ENCODE measurements at regions not wholly inside any gene's neighbourhood (a gene's known extent, or its start where the extent isn't known, plus 50 kb on each side); places are given as distances from the start of the nearest gene placed in this dataset.

DNA sequence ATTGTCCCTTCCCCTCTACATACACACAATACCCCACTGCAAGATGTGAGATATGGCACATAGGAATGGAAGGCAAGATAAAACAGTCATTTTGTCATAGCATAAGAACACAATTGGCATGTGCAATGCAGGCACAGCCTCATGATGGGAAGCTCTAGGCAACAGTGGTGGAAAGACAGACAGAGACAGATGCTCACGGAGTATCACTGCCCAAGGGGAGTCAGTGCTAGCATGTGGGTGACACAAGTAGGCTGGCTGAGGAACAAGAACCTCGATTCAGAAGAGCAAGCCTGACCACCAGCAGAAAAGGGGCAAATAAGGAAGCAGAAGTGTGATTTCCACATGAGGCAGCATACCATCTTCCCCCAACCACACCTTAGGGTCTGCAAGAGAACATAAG lies 323.6 kb downstream of the PAX3 start:
- no peak for DNase-seq
- no peaks in the 10 kb centered on the region for H3K4me1 ChIP-seq
- no peak overlapping the region for H3K4me3 Mint-ChIP-seq (ENCODE audit: unreplicated experiment)
- H3K4me1 Mint-ChIP-seq (ENCODE audit: low read depth, unreplicated experiment) = no peaks in the 10 kb centered on the region
- no peaks in the 10 kb centered on the region for H3K27me3 Mint-ChIP-seq (ENCODE audit: insufficient read depth, unreplicated experiment)
- TF ChIP-seq, protein P1, sequence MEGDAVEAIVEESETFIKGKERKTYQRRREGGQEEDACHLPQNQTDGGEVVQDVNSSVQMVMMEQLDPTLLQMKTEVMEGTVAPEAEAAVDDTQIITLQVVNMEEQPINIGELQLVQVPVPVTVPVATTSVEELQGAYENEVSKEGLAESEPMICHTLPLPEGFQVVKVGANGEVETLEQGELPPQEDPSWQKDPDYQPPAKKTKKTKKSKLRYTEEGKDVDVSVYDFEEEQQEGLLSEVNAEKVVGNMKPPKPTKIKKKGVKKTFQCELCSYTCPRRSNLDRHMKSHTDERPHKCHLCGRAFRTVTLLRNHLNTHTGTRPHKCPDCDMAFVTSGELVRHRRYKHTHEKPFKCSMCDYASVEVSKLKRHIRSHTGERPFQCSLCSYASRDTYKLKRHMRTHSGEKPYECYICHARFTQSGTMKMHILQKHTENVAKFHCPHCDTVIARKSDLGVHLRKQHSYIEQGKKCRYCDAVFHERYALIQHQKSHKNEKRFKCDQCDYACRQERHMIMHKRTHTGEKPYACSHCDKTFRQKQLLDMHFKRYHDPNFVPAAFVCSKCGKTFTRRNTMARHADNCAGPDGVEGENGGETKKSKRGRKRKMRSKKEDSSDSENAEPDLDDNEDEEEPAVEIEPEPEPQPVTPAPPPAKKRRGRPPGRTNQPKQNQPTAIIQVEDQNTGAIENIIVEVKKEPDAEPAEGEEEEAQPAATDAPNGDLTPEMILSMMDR (IDR thresholded peaks at IDR 0.05; ENCODE audit: insufficient read depth in 1 of 2, low read depth in 1 of 2, low read length in 1 of 2, severe bottlenecking in 1 of 2, unreplicated experiment in 1 of 2) = no peak
- no peaks in the 10 kb centered on the region for H3K27me3 ChIP-seq (replicated peaks; ENCODE audit: control insufficient read depth, insufficient read depth, low read length)
- BruUV-seq (replicated peaks) = no TSS peak
- ChIA-PET POLR2A (no interaction called here), CTCF (no interaction called here)
- H3K36me3 Mint-ChIP-seq (ENCODE audit: insufficient read depth, unreplicated experiment) = no peaks in the 10 kb centered on the region
- H3K36me3 ChIP-seq (ENCODE audit: control insufficient read depth, insufficient read depth, low read length) = no peaks in the 10 kb centered on the region
- H3K9me3 ChIP-seq = no peaks in the 10 kb centered on the region
- H3K27ac Mint-ChIP-seq (ENCODE audit: unreplicated experiment) = no peak overlapping the region
- intact Hi-C loops (cut with micrococcal nuclease; ENCODE audit: unreplicated experiment) = no loop called here
- no peak overlapping the region for H3K4me3 ChIP-seq (ENCODE audit: low read depth, low read length)
- peaks cover 6% of the 10 kb centered on the region for H3K9me3 Mint-ChIP-seq (ENCODE audit: unreplicated experiment)

DNA sequence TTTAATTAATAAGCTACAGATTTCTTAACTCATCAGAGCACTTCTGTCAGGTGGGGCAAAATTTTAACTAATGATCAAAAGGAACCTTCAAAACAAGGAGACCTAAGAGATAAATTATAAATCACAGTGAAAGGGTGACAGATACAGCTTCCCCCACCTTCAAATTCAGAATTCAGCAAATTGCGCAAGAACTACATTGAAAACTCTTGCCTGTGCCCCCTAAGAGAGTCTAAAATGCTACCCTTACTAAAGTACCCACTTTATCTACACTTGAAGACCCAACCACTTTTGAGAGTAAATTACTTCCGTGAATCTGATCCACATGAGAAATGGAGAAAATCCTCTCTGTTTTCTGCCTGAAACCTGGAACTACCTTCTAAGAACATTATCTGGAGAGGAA lies 324.9 kb downstream of the PAX3 start:
- H3K4me3 Mint-ChIP-seq (ENCODE audit: unreplicated experiment) = no peak overlapping the region
- TF ChIP-seq, protein P1 (IDR thresholded peaks at IDR 0.05; ENCODE audit: insufficient read depth in 1 of 2, low read depth in 1 of 2, low read length in 1 of 2, severe bottlenecking in 1 of 2, unreplicated experiment in 1 of 2) = no peak
- no peak for DNase-seq
- Histone ChIP-seq H3K9me3 (no peaks in the 10 kb centered on the region), H3K4me1 (no peaks in the 10 kb centered on the region), H3K36me3 (ENCODE audit: control insufficient read depth, insufficient read depth, low read length) (no peaks in the 10 kb centered on the region), H3K4me3 (ENCODE audit: low read depth, low read length) (no peak overlapping the region), H3K27me3 (replicated peaks; ENCODE audit: control insufficient read depth, insufficient read depth, low read length) (no peaks in the 10 kb centered on the region)
- BruUV-seq (replicated peaks) = no TSS peak
- CTCF ChIA-PET = no interaction called here
- no peaks in the 10 kb centered on the region for H3K36me3 Mint-ChIP-seq (ENCODE audit: insufficient read depth, unreplicated experiment)
- intact Hi-C loops (cut with micrococcal nuclease; ENCODE audit: unreplicated experiment) = no loop called here
- H3K4me1 Mint-ChIP-seq (ENCODE audit: low read depth, unreplicated experiment) = no peaks in the 10 kb centered on the region
- POLR2A ChIA-PET = no interaction called here
- H3K27ac Mint-ChIP-seq (ENCODE audit: unreplicated experiment) = no peak overlapping the region
- H3K27me3 Mint-ChIP-seq (ENCODE audit: insufficient read depth, unreplicated experiment) = no peaks in the 10 kb centered on the region
- H3K9me3 Mint-ChIP-seq (ENCODE audit: unreplicated experiment) = peaks cover 6% of the 10 kb centered on the region

DNA sequence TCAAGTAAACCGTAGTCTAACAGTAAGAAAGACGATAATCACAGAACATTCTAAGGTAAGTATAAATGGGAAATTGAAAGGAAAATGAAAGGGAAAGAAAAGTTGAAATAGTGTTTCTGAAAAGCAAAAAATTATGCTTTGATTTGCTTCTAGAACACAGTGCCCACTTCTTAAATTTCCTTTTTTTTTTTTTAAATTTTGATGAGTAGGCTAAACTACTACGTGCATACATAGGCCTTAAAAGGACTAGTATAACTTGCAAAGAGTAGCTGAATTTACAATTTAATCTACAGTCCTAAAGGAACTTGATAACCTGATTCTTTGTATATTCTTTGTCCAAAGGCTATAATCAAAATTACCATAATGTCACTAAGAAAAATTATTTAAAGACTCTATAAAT lies 325.3 kb downstream of the PAX3 start:
- H3K27me3 Mint-ChIP-seq (ENCODE audit: insufficient read depth, unreplicated experiment) = no peaks in the 10 kb centered on the region
- Histone ChIP-seq H3K36me3 (ENCODE audit: control insufficient read depth, insufficient read depth, low read length) (no peaks in the 10 kb centered on the region), H3K27me3 (replicated peaks; ENCODE audit: control insufficient read depth, insufficient read depth, low read length) (no peaks in the 10 kb centered on the region), H3K4me3 (ENCODE audit: low read depth, low read length) (no peak overlapping the region), H3K9me3 (no peaks in the 10 kb centered on the region), H3K4me1 (no peaks in the 10 kb centered on the region)
- TF ChIP-seq, protein P1 (IDR thresholded peaks at IDR 0.05; ENCODE audit: insufficient read depth in 1 of 2, low read depth in 1 of 2, low read length in 1 of 2, severe bottlenecking in 1 of 2, unreplicated experiment in 1 of 2) = no peak
- H3K27ac Mint-ChIP-seq (ENCODE audit: unreplicated experiment) = no peak overlapping the region
- H3K9me3 Mint-ChIP-seq (ENCODE audit: unreplicated experiment) = peaks cover 6% of the 10 kb centered on the region
- ChIA-PET POLR2A (no interaction called here), CTCF (no interaction called here)
- intact Hi-C loops (cut with micrococcal nuclease; ENCODE audit: unreplicated experiment) = no loop called here
- no peaks in the 10 kb centered on the region for H3K4me1 Mint-ChIP-seq (ENCODE audit: low read depth, unreplicated experiment)
- no peaks in the 10 kb centered on the region for H3K36me3 Mint-ChIP-seq (ENCODE audit: insufficient read depth, unreplicated experiment)
- H3K4me3 Mint-ChIP-seq (ENCODE audit: unreplicated experiment) = no peak overlapping the region
- DNase-seq = no peak
- no TSS peak for BruUV-seq (replicated peaks)
